Stimulated activated CD4-positive, alpha-beta T cell treated with anti-CD3 and anti-CD28 coated beads, Interleukin-1b, Interleukin-23, amount 100 ng/mL, for 48 hours (primary cell): ENCODE measurements at regions not wholly inside any gene's neighbourhood (a gene's known extent, or its start where the extent isn't known, plus 50 kb on each side); places are given as distances from the start of the nearest gene placed in this dataset.

ENCODE experiments used
- DNase-seq: peaks from one replicate; pipeline ENCODE4 v3.0.0-alpha.2; 2020

GRCh38 chr2:129712676-129712985, 266.8 kb upstream of the RAB6C start:
- no peak for DNase-seq

- no peak for DNase-seq
These were observed 266.1 kb upstream of the RAB6C start for GRCh38 chr2:129713337-129713736.

- no peak for DNase-seq
These were observed 262.5 kb upstream of the RAB6C start for GRCh38 chr2:129716781-129717559.

GRCh38 chr2:129717560-129718130, 261.8 kb upstream of the RAB6C start:
- DNase-seq, result no peak

- DNase-seq, result no peak
These were observed 260.1 kb upstream of the RAB6C start for GRCh38 chr2:129719335-129719734.

GRCh38 chr2:129720360-129720759, 259.1 kb upstream of the RAB6C start:
- DNase-seq, result no peak

GRCh38 chr2:129720761-129721160, 258.7 kb upstream of the RAB6C start:
- DNase-seq, result no peak

GRCh38 chr2:129721236-129721635, 258.2 kb upstream of the RAB6C start:
- no peak for DNase-seq

GRCh38 chr2:129721846-129722245, 257.6 kb upstream of the RAB6C start:
- DNase-seq, result no peak

GRCh38 chr2:129722306-129723019, 257.0 kb upstream of the RAB6C start:
- DNase-seq, result no peak

GRCh38 chr2:129723277-129724020, 256.0 kb upstream of the RAB6C start:
- no peak for DNase-seq

- no peak for DNase-seq
These were observed 255.3 kb upstream of the RAB6C start for GRCh38 chr2:129724021-129724757.

GRCh38 chr2:129726216-129726615, 253.2 kb upstream of the RAB6C start:
- no peak for DNase-seq

GRCh38 chr2:129727286-129727685, 252.2 kb upstream of the RAB6C start:
- DNase-seq, result no peak

GRCh38 chr2:129728035-129728972, 251.2 kb upstream of the RAB6C start:
- no peak for DNase-seq

- DNase-seq, result no peak
These were observed 250.5 kb upstream of the RAB6C start for GRCh38 chr2:129729011-129729410.

- DNase-seq, result no peak
These were observed 249.8 kb upstream of the RAB6C start for GRCh38 chr2:129729646-129730045.

- no peak for DNase-seq
These were observed 248.5 kb upstream of the RAB6C start for GRCh38 chr2:129730979-129731378.

GRCh38 chr2:129731907-129732629, 247.4 kb upstream of the RAB6C start:
- no peak for DNase-seq

GRCh38 chr2:129732630-129733026, 246.8 kb upstream of the RAB6C start:
- no peak for DNase-seq

- no peak for DNase-seq
These were observed 246.4 kb upstream of the RAB6C start for GRCh38 chr2:129733041-129733440.
